ENCODE measurements at regions not wholly inside any gene's neighbourhood (a gene's known extent, or its start where the extent isn't known, plus 50 kb on each side); places are given as distances from the start of the nearest gene placed in this dataset.

DNA sequence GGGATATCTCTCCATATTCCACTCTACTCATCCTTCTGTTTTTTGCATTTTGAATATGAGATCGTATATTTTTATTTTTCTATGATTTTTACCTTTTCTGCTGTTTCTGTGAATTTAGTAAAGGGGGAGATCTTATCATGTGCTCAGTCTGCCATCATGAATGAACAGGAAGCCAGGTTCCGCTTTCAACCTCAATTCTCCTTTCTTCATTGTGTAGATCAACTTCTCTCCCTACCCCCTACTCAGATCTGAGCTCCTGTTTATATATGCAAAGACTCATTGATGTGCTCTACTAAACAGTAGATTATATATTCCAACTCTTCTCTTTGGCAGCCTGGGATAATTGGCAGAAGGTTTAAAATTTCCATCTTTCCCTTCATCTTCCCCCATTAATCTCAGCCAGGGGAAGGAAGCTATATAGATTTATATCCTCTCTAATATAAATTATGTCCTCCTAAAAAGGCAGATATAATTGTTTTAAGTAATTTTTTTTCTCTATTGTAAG, 336.7 kb upstream of the PLET1 start:
- DNase-seq, result no peak

DNA sequence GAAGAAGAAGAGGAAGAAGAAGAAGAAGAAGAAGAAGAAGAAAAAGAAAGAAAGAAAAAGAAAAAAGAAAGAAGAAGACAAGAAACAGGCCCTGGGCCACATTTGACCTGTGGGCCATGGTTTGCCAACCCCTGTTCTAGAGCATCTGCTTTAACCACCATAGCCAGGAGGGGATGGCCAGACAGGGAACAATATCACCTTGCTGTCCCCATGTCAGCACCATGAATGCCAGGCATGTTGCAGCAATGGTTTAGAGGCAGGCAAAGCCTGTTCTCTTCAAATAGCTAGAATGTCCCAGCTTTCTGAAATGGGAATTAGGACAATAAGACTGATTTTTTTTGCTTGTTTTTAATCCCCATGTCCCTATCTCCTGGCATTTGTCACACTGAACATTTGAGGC, 338.6 kb upstream of the PLET1 start:
- DNase-seq, result no peak

DNA sequence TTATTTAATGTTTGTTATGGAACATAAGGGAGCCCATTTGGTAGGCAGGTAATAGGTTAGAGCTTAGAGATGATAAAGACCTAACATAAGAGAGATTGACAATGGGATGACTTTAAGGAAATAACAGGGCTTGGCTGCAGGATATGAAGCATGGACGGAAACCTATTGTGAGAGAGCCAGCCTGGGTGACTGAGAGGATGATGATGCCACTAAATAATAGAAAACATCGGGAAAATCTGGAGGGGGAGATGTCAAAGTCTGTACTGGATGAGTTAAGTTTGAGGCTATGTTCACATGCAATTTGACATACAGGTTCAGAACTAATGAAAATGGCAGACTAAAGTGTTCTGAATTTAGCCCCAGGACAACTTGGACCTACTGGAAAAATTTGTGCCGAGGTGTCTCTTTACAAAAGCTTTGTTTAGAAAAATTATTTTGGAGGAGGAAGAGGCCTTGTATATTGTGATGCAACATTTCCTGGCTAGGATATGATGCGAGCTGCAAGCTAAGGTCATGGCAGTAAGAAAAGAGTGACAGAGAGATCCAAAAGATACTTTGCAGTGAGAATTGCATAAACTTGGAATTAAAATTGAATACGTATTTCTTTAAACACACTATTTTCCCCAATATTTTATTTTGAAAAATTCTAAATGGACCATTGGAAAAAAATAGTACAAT, 339.3 kb upstream of the PLET1 start:
- no peak for DNase-seq

DNA sequence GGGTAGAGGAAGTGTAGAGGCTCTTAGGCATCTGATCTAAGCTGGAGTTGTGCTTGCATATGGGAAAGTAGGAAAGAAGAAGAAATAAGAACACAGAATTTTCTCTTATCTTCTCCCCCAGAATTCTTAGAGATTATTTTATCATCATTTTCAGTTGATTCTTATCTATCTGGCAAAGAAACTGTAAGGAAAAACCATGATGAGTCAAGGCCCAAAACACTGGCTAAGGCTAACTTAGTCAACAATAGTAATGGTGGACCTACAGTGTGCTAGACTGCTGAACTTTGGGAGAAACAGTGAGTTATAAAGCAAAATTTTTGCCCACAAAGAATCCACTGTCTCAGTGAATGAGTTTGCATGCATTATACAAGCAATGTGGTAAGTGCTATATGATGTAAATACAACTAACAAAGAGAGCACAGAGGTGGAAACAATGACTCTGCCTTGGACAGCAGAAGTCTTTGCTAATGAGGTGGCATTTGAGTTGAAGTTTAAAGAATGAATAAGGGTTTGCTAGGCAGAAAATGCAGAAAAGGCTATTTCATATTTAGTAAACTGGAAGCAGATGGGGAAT, 344.5 kb upstream of the PLET1 start:
- no peak for DNase-seq

DNA sequence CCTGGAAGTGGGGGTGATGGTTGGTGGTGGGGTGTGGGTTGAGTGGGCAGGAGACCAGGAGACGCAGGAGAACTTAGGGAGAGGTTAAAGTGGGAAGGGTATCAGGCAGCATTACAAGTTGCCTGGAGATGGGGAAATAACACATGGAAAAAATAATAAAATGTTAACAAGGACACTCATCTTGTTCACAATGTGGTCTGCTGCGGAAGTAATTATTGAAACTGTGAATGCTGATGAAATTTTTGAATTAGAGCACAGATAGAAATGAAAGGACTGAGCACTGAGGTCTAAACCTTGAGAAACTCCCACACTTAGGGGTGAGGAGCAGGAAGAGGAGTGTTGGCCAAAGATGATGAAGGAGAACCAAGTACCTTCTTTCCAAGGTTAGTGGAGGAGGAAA, 346.0 kb upstream of the PLET1 start:
- no peak for DNase-seq

DNA sequence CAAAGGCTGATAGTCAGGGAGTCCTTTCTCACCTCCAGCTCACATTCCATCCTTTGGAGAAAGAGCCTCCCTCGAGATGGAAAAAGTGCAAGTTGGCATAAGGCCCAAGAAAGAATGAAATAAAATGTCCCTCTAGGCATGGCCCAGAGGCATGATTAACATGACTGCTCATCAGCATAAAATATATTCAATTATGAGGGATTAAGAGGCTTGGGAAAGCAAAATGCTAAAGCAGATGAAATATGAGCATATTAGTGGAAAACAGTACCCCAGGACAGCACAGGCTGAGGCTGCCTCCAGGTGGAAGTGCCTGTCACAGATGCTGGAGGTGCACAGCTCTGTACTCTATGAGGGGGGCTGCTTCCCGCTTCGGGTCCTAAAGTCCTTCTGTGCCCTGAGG, 347.8 kb upstream of the PLET1 start:
- no peak for DNase-seq

DNA sequence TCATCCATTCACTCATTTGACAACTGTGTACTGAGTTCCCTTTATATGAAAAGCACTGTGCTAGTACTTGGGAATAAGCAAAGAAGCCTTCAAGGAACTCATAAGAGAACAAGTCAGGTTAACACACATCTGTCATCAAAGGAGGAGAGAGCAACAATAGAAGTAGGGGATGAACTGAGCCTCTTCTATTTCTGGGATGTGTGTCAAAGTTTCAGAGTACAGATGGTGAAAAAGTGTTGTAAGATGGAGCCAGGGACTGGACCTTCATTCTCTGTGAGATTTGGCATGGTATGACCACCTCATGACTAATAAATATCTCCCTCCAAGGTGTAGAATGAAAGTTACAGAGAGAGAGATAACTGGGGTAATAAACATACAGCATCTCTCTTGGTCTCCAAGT, 349.8 kb upstream of the PLET1 start:
- DNase-seq, result no peak

DNA sequence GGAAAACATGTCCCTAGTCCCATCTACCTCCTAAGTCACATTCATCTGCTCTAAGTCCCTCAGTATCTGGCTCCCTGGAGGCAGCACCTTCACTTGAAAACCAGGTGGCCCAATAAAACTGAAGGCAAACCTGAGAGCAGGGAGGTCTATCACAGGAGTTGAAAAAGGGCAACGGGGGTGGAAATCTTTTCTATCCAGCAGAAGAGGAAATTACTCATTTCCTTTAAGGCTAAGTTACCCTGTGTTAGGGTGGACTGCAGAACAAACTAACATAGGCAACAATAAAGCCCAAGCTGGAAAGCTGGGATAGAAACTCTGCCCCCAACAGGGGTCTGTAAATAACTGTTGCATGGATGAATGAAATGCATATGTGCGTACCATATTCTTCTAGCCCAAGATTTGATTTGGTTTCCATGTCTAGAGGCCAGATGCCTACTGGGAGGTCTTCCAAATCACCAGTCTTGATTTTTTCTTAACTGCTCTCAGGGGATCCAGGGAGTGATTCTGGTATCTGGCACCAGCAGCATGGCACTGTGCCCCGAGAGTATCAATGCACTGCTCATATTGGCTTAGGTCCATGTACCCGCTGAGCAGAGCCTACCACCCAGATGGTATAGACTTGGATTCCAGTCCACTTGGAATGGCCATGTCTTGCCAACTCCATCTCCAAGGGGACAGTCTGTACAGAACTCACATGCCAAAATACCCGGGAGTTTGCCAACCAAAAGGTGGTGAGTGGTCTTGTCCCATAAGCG, 350.0 kb upstream of the NCAM1 start:
- DNase-seq, result no peak

DNA sequence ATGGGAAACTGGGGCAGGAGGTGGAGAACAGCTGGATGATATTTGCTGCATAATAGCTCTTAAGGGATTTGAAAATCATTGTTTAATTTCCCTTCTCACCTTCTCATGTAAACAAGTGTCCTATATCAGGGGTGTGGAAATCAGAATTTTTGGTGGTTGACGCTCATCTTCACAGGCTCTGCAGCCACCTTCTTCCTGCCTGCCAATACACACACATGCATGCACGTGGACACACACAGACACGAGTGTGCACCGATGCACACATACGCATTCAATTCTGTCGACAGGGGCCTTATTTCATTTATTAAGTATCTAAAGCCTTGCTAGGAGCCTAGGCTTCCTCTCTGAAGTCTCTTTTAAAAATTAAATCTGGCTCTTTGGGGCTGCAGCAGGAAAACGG, 349.4 kb upstream of the NCAM1 start:
- no peak for DNase-seq

DNA sequence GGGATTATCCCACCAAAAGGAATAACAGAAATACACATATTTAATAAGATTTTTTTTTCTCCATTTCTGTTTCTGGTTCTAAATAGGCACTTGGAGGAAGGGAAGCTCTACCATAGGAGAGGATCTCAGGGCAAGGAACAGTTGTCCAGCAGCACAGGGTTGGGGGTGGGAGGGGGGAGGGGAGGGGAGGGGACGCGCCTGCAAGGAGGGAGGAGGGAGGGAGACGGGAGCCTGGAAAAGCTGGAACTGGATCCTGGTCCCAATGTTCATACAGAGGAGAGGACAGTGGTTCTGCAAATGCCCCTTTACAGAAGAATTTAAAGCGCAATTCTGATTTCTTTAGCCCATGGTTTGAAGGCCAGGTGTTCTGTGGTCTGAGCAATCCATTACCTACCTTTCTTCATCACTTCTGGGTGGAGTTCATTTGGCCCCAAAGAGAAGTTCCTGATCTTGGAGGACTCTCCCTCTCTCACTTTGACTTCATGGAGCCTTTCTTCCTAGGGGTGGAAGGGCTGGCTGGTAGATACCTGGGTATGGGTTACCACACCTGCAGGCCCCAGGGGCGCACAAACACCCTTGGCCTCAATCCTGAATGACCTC, 348.9 kb upstream of the NCAM1 start:
- DNase-seq, result no peak

DNA sequence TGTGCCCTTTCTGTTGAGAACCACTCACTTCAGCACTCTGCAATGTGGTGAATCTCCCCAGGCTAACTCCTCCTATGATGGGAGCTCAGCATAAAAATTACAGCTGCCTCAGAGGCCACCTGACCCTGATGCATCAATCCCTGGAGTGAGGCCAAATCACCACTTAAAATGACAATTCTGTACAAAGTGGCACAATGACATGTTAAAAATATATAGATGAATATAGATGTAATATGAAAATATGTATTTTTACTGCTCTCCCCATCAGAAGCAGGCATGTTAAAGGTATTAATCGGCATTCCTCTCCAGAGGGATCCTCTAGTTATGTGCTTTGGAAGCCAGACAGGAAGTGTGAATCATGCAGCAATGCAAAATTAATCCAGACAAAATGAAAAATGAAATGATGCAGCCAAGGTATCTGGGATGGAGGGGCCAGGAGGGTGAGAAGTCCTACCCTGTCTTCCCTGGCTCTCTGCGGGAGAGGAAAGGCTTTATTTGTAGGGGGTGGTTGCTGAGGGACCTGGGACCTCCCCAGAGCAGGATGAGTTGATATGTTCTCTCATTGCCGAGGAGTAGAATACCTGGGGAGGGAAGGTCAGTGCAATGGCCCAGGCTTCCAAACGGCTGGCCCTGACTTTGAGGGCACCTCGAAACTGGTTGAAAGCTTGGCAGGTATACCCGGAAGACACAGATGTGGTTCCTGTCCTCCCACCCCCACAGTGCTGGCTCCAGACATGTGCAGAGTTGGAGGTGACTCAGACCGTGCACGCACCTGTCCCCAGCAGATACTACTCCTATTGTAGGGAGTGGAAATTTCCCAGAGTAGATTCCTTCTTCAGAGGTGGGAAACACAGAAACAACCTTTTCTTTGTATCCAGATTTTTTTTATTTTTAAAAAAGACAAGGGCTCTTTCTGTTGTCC, 347.9 kb upstream of the NCAM1 start:
- no peak for DNase-seq

DNA sequence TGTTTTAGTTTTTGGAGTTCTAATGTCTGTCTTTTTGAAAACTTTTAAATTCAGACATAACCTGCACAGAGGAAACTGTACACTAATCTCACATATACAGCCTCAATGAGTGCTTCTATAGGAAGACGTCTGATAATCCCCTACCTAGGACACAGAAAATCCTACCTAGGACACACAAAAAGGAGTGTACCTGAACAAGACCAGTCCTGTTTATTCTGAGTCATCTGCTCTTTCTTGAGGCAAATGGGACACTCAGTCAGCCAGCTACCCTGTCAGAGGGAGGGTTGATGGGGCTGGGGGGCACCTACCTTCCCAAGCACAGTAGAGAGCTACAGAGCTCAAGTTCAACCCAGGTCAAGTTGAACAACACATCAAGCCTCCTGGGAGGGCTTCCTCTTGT, 346.6 kb upstream of the NCAM1 start:
- DNase-seq, result no peak

DNA sequence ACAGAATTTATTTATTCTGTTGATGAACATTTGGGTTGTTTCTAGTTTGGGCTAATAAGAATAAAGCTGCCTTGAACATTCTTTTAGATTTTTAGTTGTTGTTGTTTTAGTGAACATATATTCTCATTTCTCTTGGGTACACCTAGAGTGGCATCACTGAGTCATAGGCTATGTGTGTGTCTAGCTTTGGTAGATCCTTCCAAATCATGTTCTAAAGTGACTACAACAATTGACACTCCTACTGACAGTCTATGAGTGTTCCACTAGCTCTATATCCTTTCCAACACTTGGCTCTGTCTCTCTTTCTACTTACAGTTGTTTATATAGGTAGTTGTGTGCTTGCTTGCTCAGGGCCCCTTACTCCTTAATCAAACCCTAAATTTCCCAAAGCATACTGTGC, 346.0 kb upstream of the NCAM1 start:
- no peak for DNase-seq

DNA sequence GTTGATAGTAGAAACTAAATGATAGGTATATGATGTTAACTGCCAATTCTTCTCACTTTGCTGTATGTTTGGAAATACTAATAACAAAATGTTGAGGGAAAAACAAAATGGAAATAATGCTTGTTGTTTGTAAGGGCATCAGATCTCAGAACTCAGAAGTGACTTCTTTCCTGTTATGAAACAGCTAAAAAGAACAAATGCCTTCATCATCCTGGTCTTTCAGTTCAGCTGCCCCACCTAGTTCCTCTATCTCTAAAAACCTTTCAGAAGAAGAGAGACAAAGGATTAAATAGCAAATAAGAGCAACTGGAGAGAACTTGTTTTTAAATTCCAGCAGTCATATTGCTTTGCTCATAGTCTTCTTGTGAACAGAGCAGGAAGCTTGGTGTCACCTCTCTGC, 345.3 kb upstream of the NCAM1 start:
- DNase-seq, result no peak

DNA sequence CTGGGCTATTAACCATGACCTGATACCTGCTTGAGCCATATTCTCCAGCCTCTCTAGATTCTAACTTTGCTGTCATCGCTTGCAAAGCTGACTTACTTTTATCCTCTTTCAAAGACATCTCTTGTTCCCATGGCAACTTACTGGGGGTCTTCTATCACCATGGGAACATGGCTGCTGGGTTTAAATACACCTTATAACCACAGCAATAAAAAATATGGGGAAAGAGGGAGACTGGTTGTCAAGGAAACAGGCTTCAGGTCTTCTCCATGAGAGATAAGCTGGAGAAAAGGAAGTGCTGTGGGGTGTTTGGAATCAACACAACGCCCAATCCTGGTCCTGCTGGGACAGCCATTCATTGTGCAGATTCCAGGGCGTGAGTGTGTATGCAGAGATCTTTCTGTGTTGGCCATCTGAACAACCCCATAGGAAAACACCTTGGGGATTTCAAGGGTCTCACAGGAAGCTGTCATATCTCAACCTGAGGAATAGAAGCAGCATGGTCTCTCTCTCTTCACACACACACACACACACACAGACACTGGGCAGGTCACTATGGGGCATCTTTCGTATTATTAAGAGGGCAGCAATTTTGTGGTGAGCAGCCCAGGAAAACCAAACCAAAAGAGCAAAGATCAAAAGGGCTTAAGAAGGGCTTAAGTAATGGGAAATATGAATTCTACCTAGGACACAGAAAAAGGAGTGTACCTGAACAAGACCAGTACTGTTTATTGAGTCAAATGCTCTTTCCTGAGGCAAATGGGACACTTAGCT, 344.7 kb upstream of the NCAM1 start:
- no peak for DNase-seq

DNA sequence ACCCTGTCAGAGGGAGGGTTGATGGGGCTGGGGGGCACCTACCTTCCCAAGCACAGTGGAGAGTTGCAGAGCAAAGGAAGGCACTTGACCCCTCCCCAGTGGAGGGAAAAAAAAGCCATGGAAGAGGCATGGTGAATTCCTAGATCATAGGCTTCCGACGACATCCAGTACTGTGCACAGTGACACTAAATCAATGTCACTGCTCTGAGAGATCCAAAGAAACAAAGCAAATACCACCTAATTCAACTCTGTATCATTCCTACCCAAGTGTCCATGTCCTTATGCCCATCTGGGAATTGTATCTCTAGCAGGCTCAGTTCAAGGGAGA, 344.2 kb upstream of the NCAM1 start:
- no peak for DNase-seq

DNA sequence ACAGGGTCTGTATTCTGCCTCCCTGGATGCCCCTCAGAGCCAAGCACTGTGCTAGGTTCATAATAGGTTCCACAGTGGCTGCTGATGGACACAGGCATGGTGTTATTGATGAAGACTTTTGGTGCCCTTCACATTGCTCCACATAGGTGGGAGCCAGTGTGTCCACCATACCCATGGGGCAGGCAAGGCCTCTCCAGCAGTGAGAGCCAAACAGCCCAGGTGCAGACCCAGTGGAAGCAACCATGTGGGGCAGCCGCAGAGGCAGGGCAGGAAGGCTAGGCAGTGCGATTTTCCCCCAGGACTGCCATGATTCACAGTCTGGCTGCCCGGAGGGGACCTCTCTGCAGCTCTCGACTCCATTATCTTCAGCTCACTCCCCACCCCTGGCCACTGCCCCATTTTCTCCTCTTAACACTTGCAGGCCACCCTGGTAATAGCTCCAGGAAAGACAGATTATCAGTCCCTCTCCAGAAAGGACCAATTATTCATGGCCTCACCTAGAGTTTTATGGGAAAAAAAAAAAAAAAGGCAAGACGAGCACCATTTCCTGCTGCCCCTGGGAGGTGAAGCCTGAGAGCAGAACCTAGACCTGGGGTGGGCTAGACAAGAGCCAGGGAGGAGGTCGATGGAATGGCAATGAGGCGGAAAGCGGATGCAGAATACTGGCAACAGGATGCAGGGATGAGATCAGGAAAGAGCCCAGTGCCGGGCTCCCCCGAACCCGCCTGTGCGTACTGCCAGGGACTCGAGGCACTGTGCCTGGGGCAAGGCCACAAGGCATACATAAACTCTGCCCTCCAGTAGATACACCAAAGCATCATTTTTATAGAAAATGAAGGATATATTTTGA, 343.0 kb upstream of the NCAM1 start:
- DNase-seq, result no peak

DNA sequence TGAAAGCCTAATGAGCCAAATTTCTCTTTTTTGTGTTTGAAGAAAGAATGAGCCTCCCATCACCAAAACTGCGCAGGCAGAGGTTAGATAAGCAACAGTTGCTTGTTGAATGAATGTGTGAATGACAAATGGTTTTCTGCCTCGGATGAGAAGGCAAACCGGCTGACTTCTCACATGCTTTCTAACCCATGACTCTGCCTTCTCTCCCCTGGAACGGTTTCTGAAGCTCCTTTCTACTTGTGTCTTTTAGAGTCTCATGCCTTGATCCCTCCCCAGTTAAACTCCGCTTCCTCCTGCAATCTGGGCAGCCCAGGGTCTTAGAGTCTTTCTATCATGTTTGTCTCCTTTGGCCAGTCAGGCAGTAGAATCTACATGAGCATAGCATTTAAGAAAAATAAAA, 342.1 kb upstream of the NCAM1 start:
- no peak for DNase-seq

DNA sequence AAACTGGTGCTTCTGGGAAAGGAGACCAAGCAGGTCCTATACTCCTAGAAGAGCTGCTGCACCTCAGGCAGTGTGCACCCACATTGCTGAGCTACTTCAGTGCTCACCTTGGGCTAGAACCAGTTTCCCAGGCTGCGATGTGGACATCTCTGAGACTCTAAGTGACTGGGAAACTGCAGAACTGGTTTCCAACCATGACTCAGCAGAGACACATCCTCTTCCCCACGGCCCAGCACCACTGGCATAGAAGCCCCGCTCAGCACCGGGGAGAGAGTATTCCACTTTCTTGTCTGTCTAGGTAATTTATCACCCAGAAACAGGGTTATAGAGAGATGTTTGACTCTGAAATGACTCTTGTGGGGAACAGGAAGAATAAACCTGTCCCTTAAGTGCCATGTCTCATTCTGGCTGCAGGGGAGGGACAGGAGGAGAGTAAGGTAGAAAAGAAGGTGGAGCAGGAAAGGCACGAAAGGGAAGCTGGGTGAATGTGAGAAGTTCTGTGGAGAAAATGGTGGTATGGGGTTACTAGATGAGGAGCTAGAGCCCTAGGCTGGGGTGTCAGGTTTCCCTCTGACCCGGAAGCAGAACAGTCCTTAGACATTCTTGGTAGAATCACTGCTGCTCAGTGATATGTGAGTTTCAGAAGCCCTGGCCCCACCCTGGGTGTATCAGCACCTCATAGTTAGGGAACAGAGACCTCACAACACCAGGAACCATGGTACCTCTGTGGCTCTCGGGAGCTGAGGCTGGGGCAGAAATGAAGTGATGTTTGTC, 340.4 kb upstream of the NCAM1 start:
- DNase-seq, result no peak

DNA sequence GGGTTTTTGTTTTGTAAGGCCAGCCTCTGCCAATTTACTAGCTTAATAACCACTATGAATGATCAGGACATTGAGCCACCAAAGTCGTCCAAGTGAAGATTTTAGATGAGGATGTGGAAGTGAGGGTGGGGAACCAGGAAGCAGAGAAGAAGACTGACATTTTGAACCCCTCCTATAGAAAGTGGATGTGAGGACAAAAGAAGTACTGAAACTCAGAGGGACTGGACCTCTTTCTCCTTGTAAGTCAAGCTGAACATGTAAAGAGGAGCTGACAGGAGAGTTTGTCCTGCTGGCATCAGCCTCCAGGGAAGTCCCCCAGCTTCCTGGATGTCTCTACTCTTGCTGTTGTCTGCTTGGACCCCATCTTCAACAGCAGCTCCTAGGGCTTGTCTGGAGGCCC, 338.2 kb upstream of the NCAM1 start:
- no peak for DNase-seq
